ENCODE measurements at regions not wholly inside any gene's neighbourhood (a gene's known extent, or its start where the extent isn't known, plus 50 kb on each side); places are given as distances from the start of the nearest gene placed in this dataset.

DNA sequence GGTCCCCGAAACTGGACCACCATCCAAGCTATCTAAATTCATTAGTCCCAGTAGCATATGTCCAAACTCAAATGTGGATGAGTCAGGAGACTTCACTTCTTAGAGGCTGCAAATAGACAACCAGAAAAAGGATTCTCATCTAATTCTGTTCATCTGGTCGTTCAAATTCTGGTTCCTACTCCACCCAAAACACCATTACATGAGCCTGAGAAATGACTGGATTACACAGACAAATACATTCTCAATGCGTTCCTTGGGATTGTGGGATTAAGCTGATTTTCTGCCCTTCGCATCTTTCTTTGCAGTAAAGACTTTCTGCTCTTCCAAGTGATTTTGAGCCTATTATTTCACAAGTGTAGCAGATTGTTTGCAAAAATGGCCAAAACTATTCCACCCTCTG lies 472.3 kb upstream of the PROK2 start:
- Histone ChIP-seq H3K27ac (ENCODE audit: insufficient read length, low read depth, low read length) (no peak overlapping the region), H3K23ac (ENCODE audit: insufficient read length, low read depth, low read length) (no peak overlapping the region), H3K14ac (ENCODE audit: insufficient read depth, low read length) (no peak overlapping the region), H3K79me2 (ENCODE audit: insufficient read depth, low read length) (no peaks in the 10 kb centered on the region), H4K5ac (ENCODE audit: insufficient read length, low read depth, low read length) (no peak overlapping the region), H3K27me3 (ENCODE audit: insufficient read depth, low read length) (no peaks in the 10 kb centered on the region), H2AK5ac (ENCODE audit: insufficient read length, low read length) (no peak overlapping the region), H4K91ac (ENCODE audit: insufficient read length, low read depth, low read length) (no peak overlapping the region), H3K18ac (ENCODE audit: insufficient read length, low read depth, low read length) (no peak overlapping the region), H3K4ac (ENCODE audit: low read depth, low read length) (no peak overlapping the region), H2BK120ac (ENCODE audit: low read depth, low read length, poor library complexity, severe bottlenecking) (no peak overlapping the region), H2BK5ac (ENCODE audit: insufficient read length, low read length) (no peak overlapping the region), H3K56ac (ENCODE audit: insufficient read length, low read depth, low read length) (no peak overlapping the region), H2BK20ac (ENCODE audit: low read depth, low read length, poor library complexity, severe bottlenecking) (no peak overlapping the region), H3K9ac (ENCODE audit: extremely low read depth, insufficient read length, low read length) (no peak overlapping the region), H3K23me2 (ENCODE audit: insufficient read length, low read depth, low read length, poor library complexity, severe bottlenecking) (no peaks in the 10 kb centered on the region), H3K9me3 (ENCODE audit: control insufficient read depth, low read depth, low read length) (peaks cover 5% of the 10 kb centered on the region), H3K4me2 (ENCODE audit: insufficient read depth, insufficient read length, low read length) (no peak overlapping the region), H2BK15ac (ENCODE audit: low read depth, low read length) (no peak overlapping the region), H2AFZ (ENCODE audit: low read length) (no peak overlapping the region), H3T11ph (ENCODE audit: low read length) (no peak overlapping the region), H4K20me1 (ENCODE audit: control insufficient read depth, insufficient read depth, insufficient read length) (no peaks in the 10 kb centered on the region), H2BK12ac (ENCODE audit: insufficient read length, low read depth, low read length) (no peak overlapping the region), H3K79me1 (ENCODE audit: insufficient read depth, low read depth, low read length, poor library complexity, severe bottlenecking) (no peaks in the 10 kb centered on the region), H4K8ac (replicated peaks; ENCODE audit: insufficient read length, low read depth, low read length) (no peak overlapping the region), H3K4me1 (ENCODE audit: insufficient read depth, low read length) (peaks cover 5% of the 10 kb centered on the region; the same call in 1 of the 2 replicates)
- TF ChIP-seq, protein P1, sequence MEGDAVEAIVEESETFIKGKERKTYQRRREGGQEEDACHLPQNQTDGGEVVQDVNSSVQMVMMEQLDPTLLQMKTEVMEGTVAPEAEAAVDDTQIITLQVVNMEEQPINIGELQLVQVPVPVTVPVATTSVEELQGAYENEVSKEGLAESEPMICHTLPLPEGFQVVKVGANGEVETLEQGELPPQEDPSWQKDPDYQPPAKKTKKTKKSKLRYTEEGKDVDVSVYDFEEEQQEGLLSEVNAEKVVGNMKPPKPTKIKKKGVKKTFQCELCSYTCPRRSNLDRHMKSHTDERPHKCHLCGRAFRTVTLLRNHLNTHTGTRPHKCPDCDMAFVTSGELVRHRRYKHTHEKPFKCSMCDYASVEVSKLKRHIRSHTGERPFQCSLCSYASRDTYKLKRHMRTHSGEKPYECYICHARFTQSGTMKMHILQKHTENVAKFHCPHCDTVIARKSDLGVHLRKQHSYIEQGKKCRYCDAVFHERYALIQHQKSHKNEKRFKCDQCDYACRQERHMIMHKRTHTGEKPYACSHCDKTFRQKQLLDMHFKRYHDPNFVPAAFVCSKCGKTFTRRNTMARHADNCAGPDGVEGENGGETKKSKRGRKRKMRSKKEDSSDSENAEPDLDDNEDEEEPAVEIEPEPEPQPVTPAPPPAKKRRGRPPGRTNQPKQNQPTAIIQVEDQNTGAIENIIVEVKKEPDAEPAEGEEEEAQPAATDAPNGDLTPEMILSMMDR (conservative IDR thresholded peaks at IDR 0.05): no peak
- H3K4me3 Mint-ChIP-seq: no peak overlapping the region
- H3K4me1 Mint-ChIP-seq: peaks cover 23 to 27% of the 10 kb centered on the region in 2 experiments
- H3K27me3 Mint-ChIP-seq (ENCODE audit: low read depth): peaks cover 5% of the 10 kb centered on the region
- H3K9me3 Mint-ChIP-seq: peaks cover 6 to 10% of the 10 kb centered on the region in 2 experiments; a peak in 4 of 5 replicates
- no peak for DNase-seq
- WGBS (ENCODE audit: extremely low coverage, insufficient read length, low lambda C conversion rate): no CpG with 5 or more reads among the region's 4 CpGs
- H3K27ac Mint-ChIP-seq: no peak overlapping the region
- peaks cover 4 to 6% (median 5%) of the 10 kb centered on the region in 3 experiments; a peak in 6 of 7 replicates for H3K36me3 Mint-ChIP-seq (ENCODE audit: insufficient read depth in 1 of 3, low read depth in 3 of 3)

Measured in H9 (cell line).